DND-41 (cell line): ENCODE measurements at regions not wholly inside any gene's neighbourhood (a gene's known extent, or its start where the extent isn't known, plus 50 kb on each side); places are given as distances from the start of the nearest gene placed in this dataset.

Experiments
- CTCF ChIP-seq: IDR thresholded peaks from 2 replicates; pipeline ENCODE4 v1.5.1; 2012; ENCODE audit warnings: borderline replicate concordance, low read length, moderate library complexity, mild to moderate bottlenecking; ENCODE audit not compliant: poor library complexity, severe bottlenecking; ENCODE audit errors: extremely low read depth
- EZH2 ChIP-seq: IDR thresholded peaks from 3 replicates; pipeline ENCODE4 v1.6.1; 2012; ENCODE audit warnings: borderline replicate concordance, low read depth, mild to moderate bottlenecking, moderate library complexity, low read length, inconsistent platforms; ENCODE audit not compliant: severe bottlenecking

GRCh38 chr4:183376381-183376780 is 54.2 kb upstream of the CLDN24 start:
- TF ChIP-seq CTCF (no peak), EZH2 (no peak)
